OCI-LY1 (cell line): ENCODE measurements at regions not wholly inside any gene's neighbourhood (a gene's known extent, or its start where the extent isn't known, plus 50 kb on each side); places are given as distances from the start of the nearest gene placed in this dataset.

Experiments used
- H2AFZ ChIP-seq: fragments of 200-600 bp; sonication (generic), shearing (Covaris generic); 2 replicates; pipeline ENCODE4 v1.6.0; 2014; ENCODE audit warnings: antibody characterized with exemption, mild to moderate bottlenecking, low read length
- H3F3A ChIP-seq: fragments of 200-600 bp; sonication (generic), shearing (Covaris generic); 2 replicates; pipeline ENCODE4 v1.6.0; 2014; ENCODE audit warnings: mild to moderate bottlenecking, antibody characterized with exemption, low read length, moderate library complexity; ENCODE audit not compliant: insufficient read depth
- H3K27ac ChIP-seq: fragments of 200-600 bp; sonication (generic); 2 replicates; pipeline ENCODE4 v1.5.1; 2014; ENCODE audit warnings: low read length, mixed run types, mild to moderate bottlenecking, low read depth; ENCODE audit not compliant: poor library complexity, severe bottlenecking
- H3K27me3 ChIP-seq: fragments of 200-600 bp; sonication (generic); 2 replicates; pipeline ENCODE4 v1.6.0; 2014; ENCODE audit warnings: antibody characterized with exemption, mild to moderate bottlenecking, low read length, moderate library complexity; ENCODE audit not compliant: insufficient read depth
- H3K36me3 ChIP-seq: fragments of 200-600 bp; sonication (generic); 2 replicates; pipeline ENCODE4 v1.6.1; 2014; ENCODE audit warnings: mild to moderate bottlenecking, antibody characterized with exemption, low read length, moderate library complexity, mixed read lengths; ENCODE audit not compliant: insufficient read depth
- H3K4me1 ChIP-seq: fragments of 200-600 bp; sonication (generic); 2 replicates; pipeline ENCODE4 v1.5.1; 2014; ENCODE audit warnings: mild to moderate bottlenecking, low read length, moderate library complexity; ENCODE audit not compliant: insufficient read depth, severe bottlenecking
- H3K4me2 ChIP-seq: fragments of 200-600 bp; sonication (generic), shearing (Covaris generic); 2 replicates; pipeline ENCODE4 v1.6.1; 2014; ENCODE audit warnings: low read length
- H3K4me3 ChIP-seq: fragments of 200-600 bp; sonication (generic); 2 replicates; pipeline ENCODE4 v1.5.1; 2014; ENCODE audit warnings: low read length, low read depth, mild to moderate bottlenecking, mixed read lengths; ENCODE audit not compliant: poor library complexity, severe bottlenecking
- H3K79me2 ChIP-seq: fragments of 200-600 bp; shearing (Covaris generic); 2 replicates; pipeline ENCODE4 v1.6.1; 2016; ENCODE audit warnings: mixed run types, low read length, mixed read lengths; ENCODE audit not compliant: insufficient read depth
- H3K9ac ChIP-seq: fragments of 200-600 bp; sonication (generic), shearing (Covaris generic); 2 replicates; pipeline ENCODE4 v1.6.1; 2014; ENCODE audit warnings: mild to moderate bottlenecking, low read length, mixed read lengths
- H3K9me2 ChIP-seq: fragments of 200-600 bp; sonication (generic), shearing (Covaris generic); 2 replicates; pipeline ENCODE4 v1.6.1; 2014; ENCODE audit warnings: low read depth, mild to moderate bottlenecking, low read length, mixed read lengths
- H3K9me3 ChIP-seq: fragments of 200-600 bp; shearing (Covaris generic); 2 replicates; pipeline ENCODE4 v1.6.1; 2014; ENCODE audit warnings: low read length, mixed read lengths
- H4K20me1 ChIP-seq: fragments of 200-600 bp; sonication (generic), shearing (Covaris generic); 2 replicates; pipeline ENCODE4 v1.6.0; 2016; ENCODE audit warnings: mild to moderate bottlenecking, low read length; ENCODE audit not compliant: insufficient read depth
- CTCF ChIP-seq: fragments of 200-600 bp; sonication (generic), shearing (Covaris generic); IDR thresholded peaks from 2 replicates; pipeline ENCODE4 v1.5.1; 2017; ENCODE audit warnings: mild to moderate bottlenecking, antibody characterized with exemption, low read length, moderate library complexity, mixed read lengths
- EZH2 ChIP-seq: fragments of 200-600 bp; sonication (generic), shearing (Covaris generic); IDR thresholded peaks from 2 replicates; pipeline ENCODE4 v1.8.0; 2017; ENCODE audit warnings: borderline replicate concordance, mixed run types, mild to moderate bottlenecking, antibody characterized with exemption, low read length, moderate library complexity, mixed read lengths

DNA sequence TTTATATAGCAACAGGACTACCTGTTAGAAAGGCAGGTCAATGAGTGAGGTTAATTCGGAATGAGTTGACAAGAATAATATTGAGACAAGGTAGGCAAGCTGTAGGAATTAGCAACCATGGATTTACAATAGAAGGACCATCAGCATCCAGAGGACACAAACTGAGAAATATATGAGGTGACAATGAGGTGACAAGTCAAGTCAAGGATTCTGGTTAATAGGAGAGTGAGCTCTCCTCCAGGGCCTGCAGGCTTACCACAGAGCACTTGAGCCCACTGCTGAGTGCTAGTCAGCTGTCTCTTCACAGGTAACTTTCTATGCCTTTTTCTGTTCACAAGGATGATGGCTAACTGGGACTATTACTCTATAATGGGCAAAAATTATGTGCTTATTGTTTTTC, 227.2 kb downstream of the MRPS30 start:
- Histone ChIP-seq H3K4me1 (no peaks in the 10 kb centered on the region), H3F3A (no peaks in the 10 kb centered on the region), H2AFZ (no peak overlapping the region), H3K27me3 (no peaks in the 10 kb centered on the region), H3K79me2 (no peaks in the 10 kb centered on the region), H3K9me2 (no peaks in the 10 kb centered on the region), H4K20me1 (no peaks in the 10 kb centered on the region), H3K36me3 (no peaks in the 10 kb centered on the region), H3K4me3 (no peak overlapping the region), H3K9me3 (no peaks in the 10 kb centered on the region), H3K9ac (no peak overlapping the region), H3K4me2 (no peak overlapping the region), H3K27ac (no peak overlapping the region)
- TF ChIP-seq EZH2 = no peak
- no peak for TF ChIP-seq CTCF

- no peak overlapping the region for H3K4me3 ChIP-seq
- H3K4me1 ChIP-seq = no peaks in the 10 kb centered on the region
- no peak overlapping the region for H2AFZ ChIP-seq
- H3K9me3 ChIP-seq = no peaks in the 10 kb centered on the region
- no peaks in the 10 kb centered on the region for H3F3A ChIP-seq
- no peaks in the 10 kb centered on the region for H4K20me1 ChIP-seq
- no peak overlapping the region for H3K27ac ChIP-seq
- H3K36me3 ChIP-seq = no peaks in the 10 kb centered on the region
- H3K9me2 ChIP-seq = no peaks in the 10 kb centered on the region
- TF ChIP-seq CTCF (no peak), EZH2 (no peak)
- no peaks in the 10 kb centered on the region for H3K27me3 ChIP-seq
- no peaks in the 10 kb centered on the region for H3K79me2 ChIP-seq
- no peak overlapping the region for H3K4me2 ChIP-seq
- H3K9ac ChIP-seq = no peak overlapping the region
Measured at GRCh38 chr5:45037927-45038326, 229.2 kb downstream of the MRPS30 start.

DNA sequence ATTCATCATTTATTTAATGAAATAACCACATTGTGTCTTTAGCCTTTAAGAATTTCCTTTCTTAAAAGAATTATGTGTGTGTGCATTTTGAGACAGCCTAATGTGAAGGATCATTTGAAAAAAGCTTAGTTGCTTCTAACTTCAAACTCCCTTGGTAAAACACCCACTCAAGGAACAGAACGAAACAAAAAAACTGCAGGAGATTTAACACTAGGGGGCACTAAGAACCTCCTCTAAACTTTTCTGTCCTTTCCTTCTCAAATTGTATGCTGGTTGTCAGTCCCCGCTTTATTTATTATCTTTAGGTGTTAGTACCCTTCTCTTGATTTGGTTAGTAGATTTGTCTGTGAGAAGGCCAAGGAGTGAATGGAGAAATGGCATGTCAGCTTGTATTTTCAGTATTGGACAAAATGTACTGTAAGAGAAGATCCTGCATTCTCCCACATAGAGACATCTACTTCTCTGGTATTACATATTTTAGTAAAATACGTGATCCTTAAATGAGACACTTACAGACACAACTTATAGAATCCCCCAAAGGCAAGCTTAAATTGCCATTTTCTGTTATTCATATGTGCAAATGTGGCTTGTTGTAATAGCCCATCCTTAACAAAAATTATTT, 229.7 kb downstream of the MRPS30 start:
- Histone ChIP-seq H3K27ac (no peak overlapping the region), H2AFZ (no peak overlapping the region), H3K36me3 (no peaks in the 10 kb centered on the region), H3K9me2 (no peaks in the 10 kb centered on the region), H3K9ac (no peak overlapping the region), H3K27me3 (no peaks in the 10 kb centered on the region), H3K79me2 (no peaks in the 10 kb centered on the region), H3K4me3 (no peak overlapping the region), H3K4me1 (no peaks in the 10 kb centered on the region), H3K4me2 (no peak overlapping the region), H4K20me1 (no peaks in the 10 kb centered on the region), H3F3A (no peaks in the 10 kb centered on the region), H3K9me3 (no peaks in the 10 kb centered on the region)
- no peak for TF ChIP-seq EZH2
- peak; percentile 72 for TF ChIP-seq CTCF
